ENCODE measurements at regions not wholly inside any gene's neighbourhood (a gene's known extent, or its start where the extent isn't known, plus 50 kb on each side); places are given as distances from the start of the nearest gene placed in this dataset.
"Not testable (repeated sequence)": the region's sequence is repeated elsewhere in the genome, so short reads cannot be mapped to it uniquely, and the experiment has no call there.

DNA sequence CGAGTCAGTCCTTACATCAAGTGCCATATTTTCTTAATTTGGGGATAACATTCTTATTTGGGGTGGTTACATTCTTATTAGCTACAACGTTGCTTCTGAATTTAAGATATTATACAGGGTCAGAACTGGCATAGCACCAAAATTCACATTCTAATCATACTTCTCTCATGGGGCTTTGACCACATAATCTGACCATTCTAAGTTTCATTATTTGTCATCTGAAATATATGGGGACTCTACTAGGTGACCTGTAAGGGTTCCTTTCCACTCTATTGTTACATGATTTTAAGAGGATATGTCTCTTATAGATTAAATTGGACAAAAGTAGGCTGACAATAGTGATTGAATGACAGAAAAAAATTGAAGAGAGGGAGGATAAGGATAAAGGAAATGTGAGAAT lies 536.5 kb downstream of the KCTD12 start:
- no peak for DNase-seq (ENCODE audit: low read depth)

- DNase-seq (ENCODE audit: low read depth), result no peak
Measured at GRCh38 chr13:76339649-76340048, 546.6 kb downstream of the KCTD12 start.

DNA sequence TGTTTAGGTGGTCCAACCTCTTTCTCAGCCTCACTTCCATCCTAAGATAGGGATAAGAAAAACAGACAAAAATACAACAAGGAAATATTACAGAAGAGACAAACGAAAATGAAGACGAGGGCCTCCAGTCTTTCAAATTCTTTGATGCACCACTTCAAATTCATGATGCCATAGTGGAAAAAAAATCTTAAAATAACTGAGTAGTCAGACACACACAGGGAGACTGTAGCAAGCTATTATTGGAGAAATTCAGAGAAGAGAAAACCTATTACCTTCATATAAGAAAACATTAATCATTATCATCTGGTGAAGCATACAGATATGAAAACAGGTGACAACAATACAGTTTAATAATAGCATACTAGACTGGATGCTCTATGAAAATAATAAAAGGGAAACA lies 548.2 kb downstream of the KCTD12 start:
- DNase-seq (ENCODE audit: low read depth), result no peak

DNA sequence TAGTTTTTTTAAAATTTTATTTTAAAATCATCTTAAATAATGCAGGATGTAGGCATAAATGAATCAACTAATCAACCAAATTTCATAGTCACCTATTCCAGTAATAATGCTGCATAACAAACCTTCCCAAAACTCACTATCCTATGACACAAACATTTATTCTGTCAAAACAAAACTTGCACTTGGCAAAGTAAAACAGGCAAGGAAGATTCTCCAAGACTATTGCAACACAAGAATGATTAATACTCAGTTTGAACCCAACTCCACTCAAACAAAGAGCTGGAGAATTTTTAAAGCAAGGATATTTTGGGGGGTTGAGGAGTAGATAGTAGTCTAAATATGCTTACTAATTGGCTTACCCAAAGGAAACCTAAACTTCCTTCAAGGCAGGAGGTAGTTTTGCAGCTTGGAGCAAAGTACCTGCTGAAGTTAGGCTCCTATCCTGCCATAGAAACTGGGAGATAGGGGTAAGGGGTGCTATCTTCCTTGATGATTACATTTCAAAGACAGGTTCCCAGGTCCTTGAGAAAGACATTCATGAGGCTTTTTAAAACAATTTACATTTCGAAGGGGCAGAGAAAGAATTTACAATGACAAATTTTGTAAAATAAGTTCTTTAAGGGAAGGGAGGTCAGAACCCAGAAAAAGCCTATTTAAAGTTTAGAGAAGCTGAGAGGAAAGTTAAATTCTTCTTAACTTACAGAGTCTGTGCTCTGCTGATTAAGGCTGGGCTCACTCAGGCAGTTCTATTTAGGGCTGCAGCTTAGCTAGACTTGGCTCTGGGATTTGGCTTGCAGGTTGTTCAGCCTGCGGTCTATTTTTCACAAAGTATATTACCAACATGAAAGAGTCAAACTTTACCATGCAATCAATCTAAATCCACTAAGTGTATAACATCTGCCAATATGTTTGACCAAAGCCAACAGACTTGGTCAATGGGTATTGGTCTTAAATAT lies 549.0 kb downstream of the KCTD12 start:
- DNase-seq (ENCODE audit: low read depth), result no peak

- DNase-seq (ENCODE audit: low read depth), result no peak
Measured at GRCh38 chr13:76335463-76335862, 550.7 kb downstream of the KCTD12 start.

- DNase-seq (ENCODE audit: low read depth), result no peak
Measured at GRCh38 chr13:76331943-76332712, 554.1 kb downstream of the KCTD12 start.

- DNase-seq (ENCODE audit: low read depth), result no peak
Measured at GRCh38 chr13:76330761-76331160, 555.4 kb downstream of the KCTD12 start.

GRCh38 chr13:76329866-76330580 lies 556.2 kb downstream of the KCTD12 start:
- DNase-seq (ENCODE audit: low read depth), result no peak

DNA sequence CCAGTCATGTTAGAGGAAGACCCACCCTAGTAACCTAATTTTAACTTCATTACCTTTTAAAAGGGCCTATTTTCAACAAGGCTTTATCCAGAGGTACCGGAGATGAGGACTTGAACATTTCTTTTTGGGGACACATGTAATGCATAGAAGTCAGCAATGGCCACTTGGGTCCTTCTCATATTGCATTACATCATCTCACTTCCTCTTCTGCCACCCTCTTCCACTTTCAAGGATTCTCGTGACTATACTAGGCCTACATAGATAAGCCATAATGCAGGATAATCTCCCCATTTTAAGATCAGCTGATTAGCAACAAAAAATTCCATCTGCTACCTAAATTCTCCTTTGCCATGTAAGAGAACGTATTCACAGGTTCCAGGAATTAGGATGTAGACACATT lies 557.2 kb downstream of the KCTD12 start:
- DNase-seq (ENCODE audit: low read depth), result no peak

DNA sequence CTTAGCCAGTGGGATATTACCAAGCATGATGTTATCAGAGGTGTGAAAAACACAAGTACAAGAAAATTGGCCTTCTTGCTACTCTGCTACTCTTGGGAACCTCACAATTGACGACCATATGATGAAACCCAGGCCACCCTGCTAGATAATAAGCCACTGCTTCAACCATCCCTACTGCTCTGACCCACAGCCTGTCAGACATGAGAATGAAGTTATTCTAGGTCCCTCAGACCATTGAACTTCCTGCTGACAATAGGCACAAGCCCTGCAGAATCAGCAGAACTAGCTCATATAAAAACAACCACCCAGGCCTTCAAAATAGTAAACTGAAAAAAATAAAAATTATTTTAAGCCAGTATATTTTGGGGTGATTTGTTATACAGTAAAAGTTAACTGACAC lies 559.9 kb downstream of the KCTD12 start:
- DNase-seq (ENCODE audit: low read depth), result no peak

DNA sequence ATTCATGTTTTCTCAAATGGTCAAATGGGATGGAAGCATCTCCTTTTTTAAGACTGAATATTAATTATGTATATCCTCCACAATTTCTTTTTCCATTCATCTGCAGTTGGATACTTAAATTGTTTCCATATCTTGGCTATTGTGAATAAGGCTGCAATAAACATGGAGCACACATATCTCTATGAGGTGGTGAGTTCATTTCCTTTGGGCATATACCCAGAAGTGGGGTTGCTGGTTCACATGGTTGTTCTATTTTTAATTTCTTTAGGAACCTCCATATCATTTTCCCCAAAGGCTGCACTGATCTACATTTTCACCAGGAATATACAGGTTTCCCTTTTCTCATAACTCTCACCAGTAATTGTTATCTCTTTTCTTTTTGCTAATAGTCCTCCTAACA lies 566.3 kb downstream of the KCTD12 start:
- no peak for DNase-seq (ENCODE audit: low read depth)

DNA sequence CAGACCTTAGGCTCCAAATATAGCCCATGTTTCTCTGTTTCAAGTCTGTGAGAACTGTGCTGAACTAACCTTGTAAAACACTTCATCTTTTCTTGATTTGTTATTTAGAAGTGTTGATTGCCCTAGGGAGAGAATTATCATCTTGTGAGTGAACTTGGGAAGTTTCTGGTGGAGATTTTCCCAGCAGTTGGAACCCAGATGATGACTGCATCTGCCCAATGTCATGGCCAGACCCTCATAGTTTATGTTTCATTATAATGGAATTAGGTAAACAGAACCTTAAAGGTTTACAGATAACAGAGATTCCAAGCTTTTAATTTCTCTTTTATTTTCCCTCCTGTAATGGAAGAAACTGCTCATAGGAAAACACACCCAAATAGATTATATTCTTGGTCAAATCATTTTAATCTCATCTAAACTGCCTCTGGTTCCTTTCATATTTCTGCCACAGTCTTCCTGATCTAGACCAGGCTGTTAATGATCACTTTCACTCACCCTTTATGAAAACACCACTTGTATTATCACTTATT lies 569.1 kb downstream of the KCTD12 start:
- no peak for DNase-seq (ENCODE audit: low read depth)

GRCh38 chr13:76314495-76314894 lies 571.7 kb downstream of the KCTD12 start:
- DNase-seq (ENCODE audit: low read depth), result no peak

DNA sequence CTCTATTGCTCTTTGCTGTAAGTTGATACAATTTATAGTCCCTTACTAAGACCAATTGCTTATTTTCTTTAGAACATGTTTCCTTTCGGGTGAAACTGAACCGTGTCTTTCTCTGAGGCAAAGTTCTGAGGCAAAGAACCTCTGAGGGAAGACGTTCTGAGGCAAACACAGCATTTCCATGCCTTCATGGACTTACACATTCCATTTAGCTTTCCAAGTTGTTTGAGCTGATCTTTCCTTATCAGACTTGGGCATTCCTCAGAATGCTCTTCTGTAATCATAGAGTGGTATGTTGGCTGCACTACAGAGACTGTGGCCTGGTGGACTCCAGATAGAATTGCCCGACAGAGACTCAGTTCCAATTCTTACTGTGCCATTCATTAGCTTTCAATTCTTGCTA lies 579.1 kb downstream of the KCTD12 start:
- DNase-seq (ENCODE audit: low read depth), result peak; percentile 39

DNA sequence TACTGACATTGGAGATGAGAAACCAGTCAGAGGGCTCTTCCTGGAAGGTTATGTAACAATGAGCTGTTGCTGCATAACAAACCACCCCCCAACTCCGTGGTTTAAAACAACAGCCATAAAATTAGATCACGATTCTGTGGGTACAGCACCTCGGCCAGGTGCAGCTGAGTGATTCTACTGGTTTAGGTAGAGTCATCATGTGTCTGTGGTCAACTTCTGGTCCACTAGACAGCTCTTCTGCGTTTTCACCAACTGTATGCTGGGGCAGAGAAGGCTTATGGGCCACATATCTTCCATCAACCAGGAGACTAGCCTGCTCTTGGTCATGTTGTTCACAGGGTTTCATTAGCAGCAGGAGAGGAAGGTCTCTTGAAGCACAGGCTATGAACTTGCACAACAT lies 585.5 kb downstream of the KCTD12 start:
- DNase-seq (ENCODE audit: low read depth), result no peak

DNA sequence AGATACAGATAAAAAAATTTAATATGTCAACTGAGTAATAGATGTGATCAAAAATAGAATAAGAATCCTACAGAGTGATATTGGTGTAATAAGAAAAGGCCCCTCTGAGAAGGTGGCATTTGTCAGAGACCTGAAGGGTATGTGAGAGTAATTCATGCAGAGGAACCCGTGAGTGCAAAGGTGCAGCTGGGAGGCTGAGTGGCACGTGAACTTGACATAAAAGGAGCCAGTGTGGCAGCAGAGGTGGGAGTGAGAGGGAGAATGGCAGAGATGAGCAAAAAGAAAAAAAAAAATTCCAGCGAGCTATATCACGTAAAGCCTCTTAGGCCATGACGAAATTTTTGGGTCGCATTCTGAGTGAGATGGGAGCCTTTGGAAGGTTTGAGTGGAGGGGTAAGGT lies 588.9 kb downstream of the KCTD12 start:
- DNase-seq (ENCODE audit: low read depth), result no peak

GRCh38 chr13:76296751-76297150 lies 589.5 kb downstream of the KCTD12 start:
- DNase-seq (ENCODE audit: low read depth), result no peak

GRCh38 chr13:76295020-76295419 lies 591.2 kb downstream of the KCTD12 start:
- DNase-seq (ENCODE audit: low read depth), result not testable (repeated sequence)

GRCh38 chr13:76293751-76294150 lies 592.5 kb downstream of the KCTD12 start:
- peak; percentile 18 for DNase-seq (ENCODE audit: low read depth)

DNA sequence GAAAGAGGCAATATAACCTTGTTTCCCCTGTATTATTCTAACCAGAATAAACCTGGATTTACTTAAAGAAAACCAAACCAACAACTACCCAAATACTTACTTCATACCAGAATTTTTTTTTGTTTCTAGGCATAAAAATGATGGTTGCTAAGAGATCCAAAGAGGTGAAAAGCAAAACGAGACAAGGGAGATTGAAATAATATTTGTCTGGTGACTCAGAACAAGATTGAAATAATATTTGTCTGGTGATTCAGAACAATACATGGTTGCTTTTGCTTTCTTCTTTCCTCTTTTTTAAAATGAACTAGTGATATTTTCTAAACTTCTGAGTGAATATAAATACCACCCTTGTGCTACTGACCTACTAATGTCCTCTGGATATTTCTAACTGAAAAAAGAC lies 592.9 kb downstream of the KCTD12 start:
- peak; percentile 27 for DNase-seq (ENCODE audit: low read depth)

- no peak for DNase-seq (ENCODE audit: low read depth)
Measured at GRCh38 chr13:76292726-76293125, 593.5 kb downstream of the KCTD12 start.

DNA sequence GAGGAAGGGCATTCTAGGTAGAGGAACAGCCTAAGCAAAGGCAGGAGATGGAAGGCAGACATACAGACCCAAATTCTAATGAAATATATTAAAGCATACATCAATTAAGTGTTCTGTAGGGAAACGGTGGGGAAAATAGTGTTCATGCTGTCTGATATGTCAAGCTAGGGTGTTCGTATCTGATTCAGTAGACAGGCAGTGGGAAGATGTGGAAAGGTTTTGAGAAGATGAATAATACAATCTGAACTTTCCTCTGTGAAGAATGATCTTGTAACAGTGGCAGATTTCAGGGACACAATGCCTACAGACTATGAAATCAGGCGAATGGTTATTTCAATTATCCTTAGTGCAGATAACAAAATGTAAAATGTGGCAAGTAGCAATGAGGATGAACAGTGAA lies 594.2 kb downstream of the KCTD12 start:
- DNase-seq (ENCODE audit: low read depth), result no peak
